Stimulated activated CD4-positive, alpha-beta T cell treated with anti-CD3 and anti-CD28 coated beads, Interleukin-15, amount 100 ng/mL, for 24 hours (primary cell): ENCODE measurements at regions not wholly inside any gene's neighbourhood (a gene's known extent, or its start where the extent isn't known, plus 50 kb on each side); places are given as distances from the start of the nearest gene placed in this dataset.

Experiments used
- DNase-seq: peaks from one replicate; pipeline ENCODE4 v3.0.0-alpha.2; 2020

DNA sequence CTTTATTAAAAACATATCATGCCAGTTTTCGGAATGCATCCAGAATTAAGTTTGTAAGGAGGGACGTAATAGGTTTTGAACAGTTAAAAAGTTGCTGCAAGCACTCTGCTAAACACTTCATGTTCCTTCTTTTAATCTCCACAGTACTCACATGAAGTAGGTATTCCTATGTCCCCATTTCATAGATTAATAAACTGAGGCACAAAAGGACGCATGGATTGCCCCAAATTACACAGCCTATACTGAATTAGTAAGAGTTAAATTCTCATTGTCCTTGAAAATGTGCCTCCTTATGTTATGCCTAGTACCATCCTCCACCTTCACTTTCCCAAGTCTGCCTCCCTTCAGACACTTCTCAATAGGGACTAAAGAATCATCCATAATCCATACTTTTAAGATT lies 358.9 kb upstream of the ATP5MC3 start:
- no peak for DNase-seq

DNA sequence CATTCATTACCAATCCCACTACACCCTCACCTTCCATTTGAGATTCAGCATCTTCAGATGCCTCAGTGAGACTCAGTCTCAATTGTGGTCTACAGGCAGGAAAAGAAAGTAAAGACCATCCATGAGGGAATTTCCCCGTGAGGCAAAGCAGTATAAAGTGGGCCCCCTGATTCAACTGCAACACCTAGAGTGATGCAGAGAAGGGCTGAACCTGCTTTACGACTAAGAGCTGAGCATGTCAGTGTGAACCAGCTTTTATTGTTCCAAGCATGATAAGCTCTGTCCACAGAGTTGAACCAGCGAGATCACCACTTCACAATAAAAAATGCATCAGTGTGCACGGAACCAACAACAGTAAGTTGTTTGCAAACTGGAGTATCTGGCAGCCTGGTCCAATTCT lies 357.6 kb upstream of the ATP5MC3 start:
- DNase-seq: no peak

DNA sequence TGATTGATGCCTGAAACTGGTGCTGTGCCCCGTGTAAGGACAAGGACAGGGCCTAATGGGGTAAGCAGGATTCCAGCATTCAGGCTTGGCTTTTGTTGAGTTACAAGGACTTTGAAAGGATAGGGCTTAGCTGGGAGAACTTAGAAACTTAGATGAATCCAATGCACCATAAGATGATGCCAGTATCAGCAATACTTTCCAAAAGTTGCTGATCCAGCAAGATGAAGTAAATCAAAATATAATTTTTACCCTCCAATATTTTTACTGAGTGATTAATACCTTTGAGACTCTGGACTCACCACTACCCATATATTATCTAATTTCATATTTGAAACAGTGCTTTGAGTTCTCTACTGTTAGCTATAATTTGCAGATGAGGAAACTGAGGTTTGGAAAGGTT lies 354.5 kb upstream of the ATP5MC3 start:
- no peak for DNase-seq

DNA sequence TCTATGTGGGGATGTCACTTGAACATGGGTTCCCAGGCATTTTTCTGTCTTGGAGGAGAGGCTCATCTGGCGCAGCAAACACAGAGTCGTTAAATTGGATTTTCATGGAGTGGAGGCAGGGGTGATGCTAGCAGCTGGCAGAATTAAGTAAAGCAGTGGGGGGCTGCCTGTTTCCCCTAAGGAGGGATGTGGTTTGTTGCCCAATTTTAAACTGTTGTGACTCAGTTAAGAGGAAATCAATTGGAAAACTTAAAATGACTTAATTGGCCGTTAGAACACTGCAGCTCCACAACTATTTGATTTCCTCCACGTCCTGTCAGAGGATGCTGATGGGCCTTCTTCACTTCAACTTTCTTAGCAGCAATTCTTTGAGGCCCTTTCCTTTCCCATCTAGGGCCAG lies 354.1 kb upstream of the ATP5MC3 start:
- DNase-seq: no peak

DNA sequence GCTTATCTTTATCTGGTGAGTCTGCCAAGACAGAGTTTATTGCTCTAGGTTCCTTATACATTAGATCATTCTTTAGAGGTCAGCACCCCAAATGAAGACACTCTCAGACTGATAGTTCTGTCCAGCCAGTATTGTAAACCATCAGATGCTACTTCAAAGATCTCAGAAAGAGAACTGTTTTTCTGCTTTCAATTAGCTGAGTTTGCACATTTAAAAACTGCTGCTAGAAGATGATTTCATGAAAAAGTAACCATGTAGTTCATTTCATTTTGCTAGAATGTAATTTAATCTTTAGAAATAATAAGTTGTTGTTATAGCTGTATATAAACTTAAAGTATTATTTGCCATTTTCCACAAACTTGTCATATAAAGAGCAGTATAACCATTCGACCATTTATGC lies 344.5 kb upstream of the ATP5MC3 start:
- DNase-seq: no peak

DNA sequence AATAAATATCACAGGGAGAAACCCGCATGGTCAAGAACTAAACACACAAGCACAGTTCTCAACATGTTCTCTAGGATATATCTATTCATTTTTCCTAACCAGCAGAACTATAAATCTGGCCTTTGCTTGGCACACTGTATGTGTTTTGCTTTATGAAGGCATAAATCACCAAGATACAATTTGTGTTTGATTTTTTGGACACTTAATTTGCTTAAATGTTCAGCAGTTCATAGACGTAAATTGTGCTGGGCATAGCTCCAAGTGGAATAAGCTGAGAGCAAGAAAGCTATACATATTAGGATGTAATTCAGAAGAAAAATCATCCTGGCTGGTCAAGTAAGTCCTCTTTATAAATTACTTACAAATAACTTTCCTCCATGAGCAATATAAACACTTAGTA lies 341.5 kb upstream of the ATP5MC3 start:
- DNase-seq: no peak

DNA sequence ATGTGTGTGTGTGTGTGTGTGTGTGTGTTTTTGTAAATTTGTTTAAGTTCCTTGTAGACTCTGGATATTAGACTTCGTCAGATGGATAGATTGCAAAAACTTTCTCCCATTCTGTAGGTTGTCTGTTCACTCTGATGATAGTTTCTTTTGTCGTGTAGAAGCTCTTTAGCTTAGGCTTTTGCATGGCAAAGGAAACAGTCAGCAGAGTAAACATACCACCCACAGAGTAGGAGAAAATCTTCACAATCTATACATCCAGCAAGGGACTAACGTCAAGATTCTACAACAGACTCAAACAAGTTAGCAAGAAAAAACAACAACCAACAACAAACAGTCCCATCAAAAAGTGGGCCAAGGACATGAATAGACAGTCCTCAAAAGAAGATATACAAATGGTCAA lies 336.7 kb upstream of the ATP5MC3 start:
- DNase-seq: no peak

DNA sequence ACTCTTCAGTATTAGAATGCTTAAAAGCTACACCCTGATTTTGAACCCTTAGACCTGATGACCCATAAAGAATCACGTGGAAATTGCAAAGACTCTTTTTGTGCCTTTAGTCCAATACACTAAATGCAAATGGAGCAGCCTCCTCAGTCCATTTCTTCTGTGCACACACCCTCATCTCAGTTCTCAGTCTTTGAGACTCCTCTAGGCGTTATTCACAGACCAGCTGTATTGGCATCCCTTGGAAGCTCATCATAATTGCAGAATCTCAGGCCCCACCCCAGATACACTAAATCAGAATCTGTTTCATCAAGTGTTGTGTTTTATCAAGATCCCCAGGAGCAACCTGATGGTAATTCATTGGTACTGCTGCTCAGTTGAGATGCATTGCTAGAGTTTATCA lies 335.0 kb upstream of the ATP5MC3 start:
- no peak for DNase-seq

DNA sequence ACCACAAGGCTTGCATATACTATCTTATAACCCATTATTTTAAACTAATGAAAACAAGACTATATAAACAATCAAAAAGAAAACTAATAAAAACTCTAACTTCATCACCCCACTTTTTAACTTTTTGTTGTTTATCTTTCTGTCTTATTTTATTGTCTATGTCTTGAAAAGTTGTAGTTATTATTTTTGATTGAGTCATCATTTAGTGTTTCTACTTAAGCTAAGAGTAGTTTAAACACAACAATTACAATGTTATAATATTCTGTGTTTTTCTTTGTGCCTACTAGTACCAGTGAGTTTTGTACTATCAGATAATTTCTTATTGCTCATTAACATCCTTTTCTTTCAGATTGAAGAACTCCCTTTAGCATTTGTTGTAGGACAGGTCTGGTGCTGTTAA lies 318.7 kb upstream of the ATP5MC3 start:
- DNase-seq: no peak

DNA sequence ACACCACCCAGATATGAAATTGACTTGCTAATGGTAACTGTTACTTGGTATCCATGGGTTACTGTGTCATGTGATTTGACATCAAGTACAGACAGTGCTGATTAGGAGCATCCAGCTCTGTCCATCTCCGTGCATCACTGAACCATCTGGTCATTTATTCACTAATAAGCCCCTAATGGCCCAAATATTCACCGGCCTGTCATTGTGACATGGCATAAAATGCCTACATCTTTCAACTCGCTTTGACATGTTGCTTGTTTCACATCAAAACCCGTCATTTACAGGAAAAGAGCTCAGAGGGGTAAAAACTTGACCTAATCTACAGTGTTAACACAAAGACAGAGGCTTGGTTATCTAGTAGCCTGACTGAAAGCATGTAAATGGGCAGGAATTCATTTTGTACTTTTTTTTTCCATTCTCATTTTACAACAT lies 308.9 kb upstream of the ATP5MC3 start:
- DNase-seq: no peak

DNA sequence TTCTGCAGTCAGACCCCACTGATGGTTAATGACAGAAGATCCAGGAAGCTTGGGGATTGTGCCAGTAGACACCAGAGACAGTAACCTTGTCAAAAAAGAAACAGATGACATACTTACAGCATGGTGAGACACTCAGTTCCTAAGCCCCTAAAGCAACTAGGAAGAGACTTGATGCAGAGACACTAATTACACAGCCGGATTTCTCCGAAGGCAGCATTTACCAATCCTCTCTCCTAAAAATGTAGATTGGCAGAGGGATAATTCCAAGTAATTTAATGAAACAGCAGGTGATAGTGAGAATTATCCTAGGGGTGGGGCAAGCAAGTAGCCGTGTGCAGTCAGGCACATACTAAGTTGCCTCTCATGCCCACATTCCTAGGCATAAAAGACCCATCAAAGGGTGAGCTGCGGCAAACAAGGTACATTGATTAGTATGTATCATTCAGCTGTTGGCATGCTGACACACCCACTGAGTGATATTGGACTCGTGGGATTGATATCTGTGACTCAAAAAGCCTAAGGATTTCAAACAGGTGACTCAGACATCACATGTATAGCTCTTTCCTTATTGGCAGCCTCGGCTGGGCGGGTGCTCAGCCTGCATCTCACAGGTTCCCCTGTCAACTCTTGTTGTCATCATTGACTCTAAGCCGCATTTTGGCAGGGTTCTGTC lies 296.7 kb upstream of the ATP5MC3 start:
- DNase-seq: no peak

DNA sequence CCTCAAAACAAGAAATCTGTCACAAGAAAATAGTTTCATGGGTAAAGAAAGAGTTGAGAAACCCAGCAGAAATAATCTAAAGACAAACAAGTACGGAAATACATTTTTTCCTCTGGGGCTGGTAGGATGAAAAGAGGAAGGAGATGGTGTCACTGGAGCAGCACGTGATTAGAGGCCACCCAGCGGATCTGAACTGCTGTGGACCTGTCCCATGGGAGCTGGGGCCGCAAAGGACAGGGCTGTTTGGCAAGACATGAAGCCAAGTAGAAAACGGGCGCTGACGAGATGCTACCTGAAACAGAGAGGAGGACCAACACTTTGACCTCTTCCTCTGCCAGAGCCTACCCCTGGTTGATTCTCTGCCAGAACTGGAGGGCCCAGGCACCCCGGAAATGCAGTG lies 295.4 kb upstream of the ATP5MC3 start:
- no peak for DNase-seq

DNA sequence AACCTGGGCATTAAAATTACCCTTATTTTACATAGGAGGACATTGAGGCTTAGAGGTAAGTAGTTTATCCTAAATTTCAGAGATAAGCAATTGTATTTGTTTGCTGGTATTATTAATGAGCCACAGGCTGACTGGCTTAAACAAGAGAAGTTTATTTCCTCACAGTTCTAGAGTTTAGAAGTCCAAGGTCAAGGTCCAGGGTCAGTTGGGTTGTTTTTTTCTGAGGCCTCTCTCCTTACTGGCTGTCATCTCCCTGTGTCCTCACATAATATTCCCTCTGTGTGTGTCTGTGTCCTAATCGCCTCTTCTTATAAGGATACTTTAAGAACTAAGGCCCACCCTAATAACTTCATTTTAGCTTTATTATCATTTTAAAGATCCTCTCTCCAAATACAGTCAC lies 294.9 kb upstream of the ATP5MC3 start:
- no peak for DNase-seq

DNA sequence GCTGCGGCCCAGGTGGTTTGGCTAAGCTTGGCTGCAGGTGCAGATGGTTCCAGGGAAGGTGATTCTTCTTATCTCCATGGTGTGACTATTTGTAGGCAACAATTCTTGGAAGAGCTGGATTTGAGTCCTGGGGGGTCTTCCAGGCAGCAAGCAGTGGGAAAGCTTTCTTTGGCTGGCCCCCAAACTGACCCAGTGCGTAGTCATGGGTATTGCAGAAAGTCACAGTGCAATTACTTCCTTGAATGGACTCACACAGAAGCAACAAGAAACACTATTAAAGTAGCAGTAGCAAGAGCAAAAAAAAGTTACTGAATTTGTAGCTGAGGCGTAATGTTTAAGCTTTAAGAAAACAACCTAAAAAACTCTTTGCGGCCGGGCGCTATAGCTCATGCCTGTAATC lies 293.6 kb upstream of the ATP5MC3 start:
- DNase-seq: no peak

DNA sequence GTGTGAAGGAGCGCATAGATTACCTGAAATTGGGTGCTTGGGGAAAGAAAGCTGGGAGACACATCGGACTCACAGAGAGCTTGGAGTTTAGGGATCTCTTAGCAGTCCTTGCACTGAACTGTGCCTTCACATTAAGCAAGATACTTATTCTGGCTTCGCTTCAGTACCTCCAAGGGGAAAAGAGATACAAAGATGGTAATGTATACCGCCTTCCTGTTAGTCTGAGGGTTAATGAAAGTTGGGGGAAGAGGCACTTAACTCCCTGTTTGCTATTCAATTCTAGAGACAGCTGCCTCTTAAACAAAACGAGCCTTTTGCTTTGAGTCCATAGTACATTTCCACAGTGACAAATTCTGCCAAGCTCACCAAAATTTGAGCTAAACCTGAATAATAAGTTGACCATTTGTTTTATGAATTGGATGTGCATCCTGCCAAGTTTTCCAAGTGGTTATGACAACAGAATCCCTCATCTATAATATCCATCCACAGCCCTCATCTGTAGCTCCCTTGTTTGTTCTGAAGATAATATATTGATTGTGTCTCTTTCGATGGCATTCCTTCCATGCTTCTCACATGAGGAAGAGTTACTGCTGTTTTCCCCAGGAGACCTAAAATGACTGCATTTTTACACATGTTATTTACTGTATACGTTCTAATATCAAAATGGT lies 287.1 kb upstream of the ATP5MC3 start:
- DNase-seq: no peak

DNA sequence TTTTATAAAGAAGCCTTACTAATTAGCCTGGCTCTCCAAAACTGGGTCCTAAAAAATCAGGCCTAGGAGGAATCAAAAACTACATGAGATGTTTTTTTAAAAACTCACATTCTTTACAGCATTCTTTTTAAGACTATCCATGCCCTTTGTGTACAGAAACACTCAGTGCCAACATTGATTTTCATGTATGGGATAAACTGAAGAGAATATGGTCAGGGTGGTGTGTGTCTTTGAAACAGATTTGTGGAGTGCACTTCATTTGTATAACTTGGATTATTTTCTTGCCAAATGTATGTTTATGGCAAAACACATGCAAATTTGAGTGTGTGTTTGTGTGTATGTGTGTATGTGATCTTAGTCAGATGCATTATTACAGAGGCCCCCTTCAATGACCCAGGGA lies 283.6 kb upstream of the ATP5MC3 start:
- DNase-seq: no peak

DNA sequence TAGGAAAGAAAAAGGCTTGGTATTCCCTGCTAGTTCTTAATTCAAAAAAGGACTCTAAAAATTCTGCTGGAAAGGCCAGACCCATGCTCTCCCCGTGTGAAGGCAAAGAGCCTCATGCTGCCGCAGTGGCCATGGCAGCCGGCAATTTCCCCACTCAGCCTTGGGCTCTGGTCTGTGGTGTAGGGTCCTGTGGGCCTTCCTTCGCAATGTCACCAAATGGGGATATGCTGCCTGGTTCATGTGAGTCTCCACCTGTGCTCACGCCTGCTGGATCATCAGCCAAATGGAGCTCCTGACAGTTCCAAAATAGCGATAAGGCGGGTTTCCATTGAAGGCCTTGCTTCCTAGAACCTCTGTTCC lies 282.8 kb upstream of the ATP5MC3 start:
- no peak for DNase-seq

DNA sequence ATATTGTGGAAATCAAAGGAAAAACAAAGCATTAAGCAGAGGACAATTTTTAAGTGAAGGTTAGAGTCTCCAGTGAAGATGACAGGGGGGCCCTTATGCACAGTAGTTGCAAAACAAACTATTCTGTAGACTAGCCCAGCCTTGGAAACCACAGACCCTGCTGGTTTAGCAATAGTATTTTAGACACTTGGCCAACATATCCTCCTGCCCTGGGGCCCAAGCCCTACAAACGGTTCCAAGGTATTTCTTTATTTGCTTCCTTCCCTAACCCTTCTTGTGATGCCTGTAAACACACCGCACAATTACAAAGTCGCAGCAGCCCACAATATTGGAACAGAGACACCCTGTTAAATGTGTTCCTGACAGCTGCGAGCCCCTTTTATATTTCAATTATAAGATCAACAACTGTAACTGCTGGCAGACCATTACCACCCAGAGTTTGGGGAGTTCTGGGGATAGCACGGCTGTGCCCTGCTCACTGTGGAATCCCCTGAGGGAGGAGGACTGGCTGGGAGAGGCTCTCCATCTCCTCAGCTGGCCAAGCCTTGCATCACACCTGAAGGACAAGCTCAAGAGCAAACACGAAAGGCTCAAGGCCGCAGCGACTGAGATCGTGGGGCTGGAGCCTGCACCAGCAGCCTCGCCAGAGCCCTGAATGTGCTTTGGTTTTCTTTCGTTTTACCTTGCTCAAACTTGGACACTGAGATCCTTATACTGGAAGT lies 282.2 kb upstream of the ATP5MC3 start:
- no peak for DNase-seq

DNA sequence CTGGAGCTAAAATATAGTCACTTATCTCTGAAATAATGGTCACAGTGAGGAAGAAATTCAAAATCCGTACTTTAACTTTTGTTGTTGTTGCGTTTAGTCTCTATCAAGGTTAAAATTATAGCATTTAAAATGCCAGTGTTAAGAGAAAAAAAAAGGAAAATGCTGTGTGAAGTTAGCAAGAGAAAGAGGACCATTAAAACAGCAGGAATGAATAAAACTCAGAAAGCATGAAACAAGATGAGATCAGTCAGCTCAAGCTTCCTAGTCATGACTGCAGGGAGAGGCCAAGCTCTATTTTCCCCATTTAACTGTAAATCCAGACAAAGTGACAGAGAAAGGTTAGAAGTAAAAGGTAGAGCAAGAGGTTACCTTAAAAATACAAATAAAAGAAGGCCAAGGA lies 281.7 kb upstream of the ATP5MC3 start:
- DNase-seq: no peak

DNA sequence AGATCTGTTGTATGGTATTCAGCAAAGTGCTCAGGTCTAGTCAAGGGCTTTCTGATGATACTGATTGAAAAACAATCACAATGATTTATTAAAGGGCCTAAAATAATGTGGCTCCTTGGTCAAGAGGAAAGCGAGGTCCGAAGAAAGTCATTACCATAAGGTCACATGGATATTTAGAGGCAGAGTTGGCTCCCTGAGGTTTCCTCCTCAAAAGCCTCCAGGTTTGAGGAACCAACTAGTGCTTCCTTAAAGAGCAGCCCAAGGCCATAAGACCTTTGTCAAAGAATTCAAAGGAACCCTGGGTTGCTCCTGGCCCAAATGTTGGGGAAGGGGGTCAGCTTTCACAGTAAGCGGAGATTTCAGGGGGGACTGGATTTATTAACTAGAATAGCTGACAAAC lies 280.7 kb upstream of the ATP5MC3 start:
- no peak for DNase-seq

DNA sequence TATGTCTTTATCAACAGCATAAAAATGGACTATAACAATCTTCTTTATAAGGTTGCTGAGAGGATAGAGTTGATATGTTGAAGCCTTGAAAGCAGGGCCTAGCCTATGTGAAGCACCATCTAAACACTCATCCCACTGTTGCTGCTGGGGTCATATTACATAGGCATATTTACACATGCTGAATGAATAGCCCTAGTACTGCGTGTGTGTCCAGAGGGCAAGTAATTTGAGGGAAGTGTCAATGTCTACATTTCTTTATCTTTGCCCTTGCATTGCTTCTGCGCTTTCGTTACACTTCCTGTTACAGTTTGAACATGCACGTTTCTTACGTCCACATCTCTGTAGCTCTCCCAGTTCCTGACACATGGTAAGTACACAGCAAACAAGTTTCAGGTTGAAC lies 280.3 kb upstream of the ATP5MC3 start:
- no peak for DNase-seq

DNA sequence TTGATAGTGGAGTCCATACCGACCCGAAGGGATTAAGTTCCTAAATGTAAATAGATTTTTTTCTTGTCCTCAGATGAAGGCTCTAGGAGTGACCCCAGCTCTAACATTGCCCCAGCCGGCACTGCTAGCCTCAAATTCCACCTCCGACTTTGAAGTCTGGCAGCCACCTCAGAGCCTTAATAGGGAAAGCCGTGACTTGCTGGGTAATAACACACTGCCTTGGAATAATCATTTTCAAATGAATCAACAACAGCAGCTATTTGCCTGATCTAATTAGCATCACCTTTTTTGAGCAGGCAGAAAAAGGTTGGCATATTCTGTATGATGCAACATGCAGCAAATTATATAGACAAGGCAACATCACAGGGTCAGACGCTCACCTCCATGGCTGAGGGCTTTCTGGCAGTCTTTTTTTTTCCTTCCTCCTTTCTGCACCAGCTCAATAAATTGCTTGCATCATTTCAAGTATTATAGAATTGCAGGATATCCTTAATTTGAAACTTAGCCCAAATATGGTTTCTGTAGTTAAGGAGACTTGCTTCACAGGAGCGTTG lies 276.5 kb upstream of the ATP5MC3 start:
- no peak for DNase-seq

DNA sequence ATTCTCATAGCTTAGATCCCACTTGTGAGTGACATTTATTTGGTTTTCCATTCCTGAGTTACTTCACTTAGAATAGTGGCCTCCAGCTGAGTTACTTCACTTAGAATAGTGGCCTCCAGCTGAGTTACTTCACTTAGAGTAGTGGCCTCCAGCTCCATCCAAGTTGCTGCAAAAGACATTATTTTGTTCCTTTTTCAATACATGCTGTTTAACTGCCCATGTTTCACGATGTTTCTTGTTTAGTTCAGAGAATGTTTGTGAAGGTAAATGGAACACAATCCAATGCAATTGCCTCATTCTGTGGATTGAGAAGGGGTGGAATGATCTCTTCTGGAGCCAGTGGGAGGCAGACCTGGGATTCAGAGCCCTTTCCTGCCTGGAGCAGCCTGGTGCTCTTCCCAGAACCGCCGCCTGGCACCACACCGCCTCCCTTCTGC lies 273.5 kb upstream of the ATP5MC3 start:
- DNase-seq: no peak
